ENCODE measurements at regions not wholly inside any gene's neighbourhood (a gene's known extent, or its start where the extent isn't known, plus 50 kb on each side); places are given as distances from the start of the nearest gene placed in this dataset. TPM values are rescaled to one million over a fixed set of nuclear protein-coding genes. Genes with fewer than 3 reads are reported as not detected.

GRCh38 chr7:7127773-7128172 lies 54.6 kb upstream of the C1GALT1 start:
- H3K4me1 Mint-ChIP-seq (ENCODE audit: low read depth, unreplicated experiment) = no peaks in the 10 kb centered on the region
- no peak for TF ChIP-seq CTCF (IDR thresholded peaks at IDR 0.05; ENCODE audit: unreplicated experiment)
- no peak overlapping the region for H3K4me3 Mint-ChIP-seq (ENCODE audit: low read depth, unreplicated experiment)
- no peak for DNase-seq
- H3K36me3 Mint-ChIP-seq (ENCODE audit: insufficient read depth, unreplicated experiment) = no peaks in the 10 kb centered on the region
- H3K27ac Mint-ChIP-seq (ENCODE audit: unreplicated experiment) = no peak overlapping the region
- H3K9me3 Mint-ChIP-seq (ENCODE audit: low read depth, unreplicated experiment) = no peaks in the 10 kb centered on the region
- BruUV-seq (replicated peaks) = no TSS peak
- CTCF ChIA-PET = interaction anchor here (1.6 kb wide), 1 partner anchor 49 kb away, joined by 3 read pairs; no protein-coding TSS in a partner anchor
- intact Hi-C loops (cut with micrococcal nuclease; ENCODE audit: unreplicated experiment) = no loop called here
- no peaks in the 10 kb centered on the region for H3K27me3 Mint-ChIP-seq (ENCODE audit: unreplicated experiment)

- no TSS peak for BruUV-seq (replicated peaks)
- Mint-ChIP-seq H3K9me3 (ENCODE audit: low read depth, unreplicated experiment) (no peaks in the 10 kb centered on the region), H3K27ac (ENCODE audit: unreplicated experiment) (no peak overlapping the region), H3K27me3 (ENCODE audit: unreplicated experiment) (no peaks in the 10 kb centered on the region), H3K4me1 (ENCODE audit: low read depth, unreplicated experiment) (no peaks in the 10 kb centered on the region), H3K4me3 (ENCODE audit: low read depth, unreplicated experiment) (no peak overlapping the region), H3K36me3 (ENCODE audit: insufficient read depth, unreplicated experiment) (no peaks in the 10 kb centered on the region)
- intact Hi-C loops (cut with micrococcal nuclease; ENCODE audit: unreplicated experiment) = no loop called here
- CTCF ChIA-PET = interaction anchor here (1.0 kb wide), 1 partner anchor 10 kb away, joined by 3 read pairs; no protein-coding TSS in a partner anchor
- DNase-seq = no peak
- no peak for TF ChIP-seq CTCF (IDR thresholded peaks at IDR 0.05; ENCODE audit: unreplicated experiment)
These were observed 53.0 kb upstream of the C1GALT1 start for GRCh38 chr7:7129381-7129780.

GRCh38 chr7:7131273-7131672 lies 51.1 kb upstream of the C1GALT1 start:
- Mint-ChIP-seq H3K4me3 (ENCODE audit: low read depth, unreplicated experiment) (no peak overlapping the region), H3K36me3 (ENCODE audit: insufficient read depth, unreplicated experiment) (no peaks in the 10 kb centered on the region), H3K4me1 (ENCODE audit: low read depth, unreplicated experiment) (no peaks in the 10 kb centered on the region), H3K27me3 (ENCODE audit: unreplicated experiment) (no peaks in the 10 kb centered on the region), H3K27ac (ENCODE audit: unreplicated experiment) (no peak overlapping the region), H3K9me3 (ENCODE audit: low read depth, unreplicated experiment) (no peaks in the 10 kb centered on the region)
- no TSS peak for BruUV-seq (replicated peaks)
- DNase-seq = no peak
- intact Hi-C loops (cut with micrococcal nuclease; ENCODE audit: unreplicated experiment) = no loop called here
- CTCF ChIA-PET = no interaction called here
- TF ChIP-seq CTCF (IDR thresholded peaks at IDR 0.05; ENCODE audit: unreplicated experiment) = no peak

Small RNA genes in the stretch of these regions (microRNA-seq; reads per million reads assigned to microRNA genes)
- not detected for gene MIR3683

Measured in Calu3 (cell line).